Breast epithelium (tissue), 3 donors: ENCODE measurements at regions not wholly inside any gene's neighbourhood (a gene's known extent, or its start where the extent isn't known, plus 50 kb on each side); places are given as distances from the start of the nearest gene placed in this dataset.
"Not testable (repeated sequence)": the region's sequence is repeated elsewhere in the genome, so short reads cannot be mapped to it uniquely, and the experiment has no call there.

Source experiments
- POLR2A ChIP-seq: fragments of 450-650 bp; IDR thresholded peaks from one replicate; pipeline ENCODE4 v1.6.1; 2016; ENCODE audit warnings: antibody characterized with exemption, mild to moderate bottlenecking, moderate library complexity
- TF ChIP-seq, protein P1 (sequence below), 3 donors: fragments of 450-650 bp; IDR thresholded peaks; one replicate each; pipeline ENCODE4 v1.5.1; 2016 to 2017; ENCODE audit warnings: antibody characterized with exemption in 3 of 3, mild to moderate bottlenecking in 3 of 3, moderate library complexity in 3 of 3

DNA sequence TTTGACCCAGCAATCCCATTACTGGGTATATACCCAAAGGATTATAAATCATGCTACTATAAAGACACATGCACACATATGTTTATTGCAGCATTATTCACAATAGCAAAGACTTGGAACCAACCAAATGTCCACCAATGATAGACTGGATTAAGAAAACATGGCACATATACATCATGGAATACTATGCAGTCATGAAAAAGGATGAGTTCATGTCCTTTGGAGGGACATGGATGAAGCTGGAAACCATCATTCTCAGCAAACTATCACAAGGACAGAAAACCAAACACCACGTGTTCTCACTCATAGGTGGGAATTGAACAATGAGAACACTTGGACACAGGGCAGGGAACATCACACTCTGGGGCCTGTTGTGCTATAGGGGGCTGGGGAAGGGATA, 326.9 kb downstream of the INSIG2 start:
- TF ChIP-seq, protein P1, sequence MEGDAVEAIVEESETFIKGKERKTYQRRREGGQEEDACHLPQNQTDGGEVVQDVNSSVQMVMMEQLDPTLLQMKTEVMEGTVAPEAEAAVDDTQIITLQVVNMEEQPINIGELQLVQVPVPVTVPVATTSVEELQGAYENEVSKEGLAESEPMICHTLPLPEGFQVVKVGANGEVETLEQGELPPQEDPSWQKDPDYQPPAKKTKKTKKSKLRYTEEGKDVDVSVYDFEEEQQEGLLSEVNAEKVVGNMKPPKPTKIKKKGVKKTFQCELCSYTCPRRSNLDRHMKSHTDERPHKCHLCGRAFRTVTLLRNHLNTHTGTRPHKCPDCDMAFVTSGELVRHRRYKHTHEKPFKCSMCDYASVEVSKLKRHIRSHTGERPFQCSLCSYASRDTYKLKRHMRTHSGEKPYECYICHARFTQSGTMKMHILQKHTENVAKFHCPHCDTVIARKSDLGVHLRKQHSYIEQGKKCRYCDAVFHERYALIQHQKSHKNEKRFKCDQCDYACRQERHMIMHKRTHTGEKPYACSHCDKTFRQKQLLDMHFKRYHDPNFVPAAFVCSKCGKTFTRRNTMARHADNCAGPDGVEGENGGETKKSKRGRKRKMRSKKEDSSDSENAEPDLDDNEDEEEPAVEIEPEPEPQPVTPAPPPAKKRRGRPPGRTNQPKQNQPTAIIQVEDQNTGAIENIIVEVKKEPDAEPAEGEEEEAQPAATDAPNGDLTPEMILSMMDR (IDR thresholded peaks at IDR 0.05): not testable (repeated sequence)
- TF ChIP-seq POLR2A: not testable (repeated sequence)
